Keratinocyte (primary cell): ENCODE measurements at regions not wholly inside any gene's neighbourhood (a gene's known extent, or its start where the extent isn't known, plus 50 kb on each side); places are given as distances from the start of the nearest gene placed in this dataset.

Source experiments
- DNase-seq: peaks from one replicate; pipeline ENCODE4 v3.0.0-alpha.2; 2011; ENCODE audit warnings: low read depth, missing footprints, low spot score
- FAIRE-seq: peaks from 2 replicates; lab custom pipeline; 2011; peaks lifted over from hg19 to GRCh38; lab: Jason Lieb, UNC
- H2AFZ ChIP-seq: 2 replicates; pipeline ENCODE4 v1.6.0; 2012; ENCODE audit warnings: low read length, control low read depth, inconsistent platforms; ENCODE audit not compliant: control insufficient read depth
- H3K27ac ChIP-seq: 2 replicates; pipeline ENCODE4 v1.5.1; 2011; ENCODE audit warnings: low read length; ENCODE audit not compliant: control insufficient read depth, insufficient read depth
- H3K27me3 ChIP-seq: 3 replicates; pipeline ENCODE4 v1.6.0; 2011; ENCODE audit warnings: low read length; ENCODE audit not compliant: control insufficient read depth, insufficient read depth; ENCODE audit errors: extremely low read depth
- H3K36me3 ChIP-seq, 2 experiments: 2 replicates in 1 of 2; 3 replicates in 1 of 2; pipeline ENCODE4 v1.5.1; 2011; ENCODE audit warnings: low read length in 2 of 2, mild to moderate bottlenecking in 1 of 2; ENCODE audit not compliant: control insufficient read depth in 2 of 2, insufficient read depth in 2 of 2; ENCODE audit errors: extremely low read depth in 1 of 2
- H3K4me1 ChIP-seq: 3 replicates; pipeline ENCODE4 v1.5.1; 2011; ENCODE audit warnings: low read length; ENCODE audit not compliant: control insufficient read depth, insufficient read depth; ENCODE audit errors: extremely low read depth
- H3K4me2 ChIP-seq: 3 replicates; pipeline ENCODE4 v1.6.0; 2011; ENCODE audit warnings: low read depth, low read length; ENCODE audit not compliant: control insufficient read depth, insufficient read depth; ENCODE audit errors: extremely low read depth
- H3K4me3 ChIP-seq, 3 experiments: fragments of 200-600 bp in 1 of 3; sonication (generic) in 1 of 3; 2 replicates in 2 of 3; 3 replicates in 1 of 3; pipeline ENCODE4 v1.5.1; 2011 to 2016; ENCODE audit warnings: low read length in 3 of 3, mild to moderate bottlenecking in 3 of 3, control low read depth in 2 of 3, inconsistent platforms in 1 of 3, low read depth in 1 of 3, mixed read lengths in 1 of 3, mixed run types in 1 of 3, moderate library complexity in 1 of 3; ENCODE audit not compliant: control insufficient read depth in 2 of 3, insufficient read depth in 2 of 3; ENCODE audit errors: extremely low read depth in 1 of 3
- H3K79me2 ChIP-seq: 2 replicates; pipeline ENCODE4 v1.6.0; 2012; ENCODE audit warnings: low read length; ENCODE audit not compliant: control insufficient read depth, insufficient read depth
- H3K9ac ChIP-seq: 3 replicates; pipeline ENCODE4 v1.6.0; 2011; ENCODE audit warnings: low read length; ENCODE audit not compliant: control insufficient read depth, insufficient read depth; ENCODE audit errors: extremely low read depth
- H3K9me1 ChIP-seq: 3 replicates; pipeline ENCODE4 v1.6.0; 2011; ENCODE audit warnings: low read length; ENCODE audit not compliant: control insufficient read depth, insufficient read depth; ENCODE audit errors: extremely low read depth
- H3K9me3 ChIP-seq: 2 replicates; pipeline ENCODE4 v1.5.1; 2012; ENCODE audit warnings: low read depth, low read length; ENCODE audit not compliant: control insufficient read depth
- H4K20me1 ChIP-seq: 3 replicates; pipeline ENCODE4 v1.6.0; 2011; ENCODE audit warnings: low read length; ENCODE audit not compliant: control insufficient read depth, insufficient read depth; ENCODE audit errors: extremely low read depth
- CTCF ChIP-seq, 3 experiments: IDR thresholded peaks in 1 of 3; conservative IDR thresholded peaks in 1 of 3; optimal IDR thresholded peaks in 1 of 3; 2 replicates in 2 of 3; 3 replicates in 1 of 3; pipeline versions ENCODE3 to v1.5.1; 2011; ENCODE audit warnings: low read length in 3 of 3, mild to moderate bottlenecking in 3 of 3, moderate library complexity in 2 of 3, control low read depth in 1 of 3, inconsistent platforms in 1 of 3; ENCODE audit not compliant: insufficient read depth in 2 of 3; ENCODE audit errors: extremely low read depth in 1 of 3
- EZH2 ChIP-seq: IDR thresholded peaks from one replicate; pipeline ENCODE4 v1.6.1; 2012; ENCODE audit warnings: inconsistent platforms, mild to moderate bottlenecking, low read length, moderate library complexity
- dilution Hi-C: fragments of 300-500 bp; cut with MboI; formaldehyde crosslinking; loops from one replicate; pipeline ENCODE4 v1.7.0; 2020; ENCODE audit warnings: low sequenced_read_pairs; ENCODE audit not compliant: extremely low pct_ligation_motif_present

GRCh38 chr21:15568516-15568915 is 161.3 kb upstream of the USP25 start:
- Histone ChIP-seq H3K79me2 (no peaks in the 10 kb centered on the region), H3K27ac (no peak overlapping the region), H3K4me3 (no peak overlapping the region), H3K4me2 (no peak overlapping the region), H3K36me3 (no peaks in the 10 kb centered on the region), H3K9ac (no peak overlapping the region), H2AFZ (no peak overlapping the region), H3K9me3 (no peaks in the 10 kb centered on the region), H4K20me1 (no peaks in the 10 kb centered on the region), H3K27me3 (no peaks in the 10 kb centered on the region), H3K4me1 (no peaks in the 10 kb centered on the region), H3K9me1 (no peaks in the 10 kb centered on the region)
- TF ChIP-seq EZH2: no peak
- TF ChIP-seq CTCF (optimal IDR thresholded peaks at IDR 0.05 in 1 of 3, IDR thresholded peaks at IDR 0.05 in 1 of 3, conservative IDR thresholded peaks at IDR 0.05 in 1 of 3; ENCODE audit: extremely low read depth in 1 of 3, insufficient read depth in 2 of 3, low read length in 3 of 3): no peak
- dilution Hi-C loops: no loop called here
- DNase-seq (no peak), FAIRE-seq (no peak)

GRCh38 chr21:15586752-15587427 is 142.9 kb upstream of the USP25 start:
- FAIRE-seq (no peak), DNase-seq (no peak)
- Histone ChIP-seq H3K9me1 (no peaks in the 10 kb centered on the region), H3K79me2 (no peaks in the 10 kb centered on the region), H3K4me2 (no peak overlapping the region), H3K36me3 (no peaks in the 10 kb centered on the region), H3K27ac (no peak overlapping the region), H3K4me1 (no peaks in the 10 kb centered on the region), H3K9ac (no peak overlapping the region), H4K20me1 (no peaks in the 10 kb centered on the region), H2AFZ (no peak overlapping the region), H3K27me3 (no peaks in the 10 kb centered on the region), H3K9me3 (no peaks in the 10 kb centered on the region), H3K4me3 (no peak overlapping the region)
- no peak for TF ChIP-seq EZH2
- dilution Hi-C loops: no loop called here
